ENCODE measurements at regions not wholly inside any gene's neighbourhood (a gene's known extent, or its start where the extent isn't known, plus 50 kb on each side); places are given as distances from the start of the nearest gene placed in this dataset.
"Not testable (repeated sequence)": the region's sequence is repeated elsewhere in the genome, so short reads cannot be mapped to it uniquely, and the experiment has no call there.

DNA sequence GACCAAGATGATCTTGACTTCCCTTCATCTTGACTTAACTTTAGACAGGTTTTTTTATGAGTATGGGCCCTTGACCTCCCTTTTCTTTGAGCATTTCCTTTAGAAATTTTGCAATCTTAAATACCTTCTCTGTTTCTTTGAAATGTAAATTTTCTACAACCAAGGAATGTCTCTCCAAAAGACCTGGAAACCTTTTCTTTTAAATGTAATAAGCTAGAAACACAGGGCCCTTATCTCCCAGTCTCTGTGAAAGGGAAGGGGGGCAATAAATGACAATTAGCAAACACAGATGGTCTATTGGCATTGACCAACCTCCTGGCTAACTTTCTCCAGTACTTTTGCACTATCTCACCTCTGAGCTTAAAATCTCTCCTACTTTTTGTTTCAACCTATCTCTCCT, 144.3 kb upstream of the GK2 start:
- H3K36me3 ChIP-seq (ENCODE audit: low read depth), result no peaks in the 10 kb centered on the region
- no peak overlapping the region for H3K27ac ChIP-seq (ENCODE audit: poor library complexity, severe bottlenecking)

DNA sequence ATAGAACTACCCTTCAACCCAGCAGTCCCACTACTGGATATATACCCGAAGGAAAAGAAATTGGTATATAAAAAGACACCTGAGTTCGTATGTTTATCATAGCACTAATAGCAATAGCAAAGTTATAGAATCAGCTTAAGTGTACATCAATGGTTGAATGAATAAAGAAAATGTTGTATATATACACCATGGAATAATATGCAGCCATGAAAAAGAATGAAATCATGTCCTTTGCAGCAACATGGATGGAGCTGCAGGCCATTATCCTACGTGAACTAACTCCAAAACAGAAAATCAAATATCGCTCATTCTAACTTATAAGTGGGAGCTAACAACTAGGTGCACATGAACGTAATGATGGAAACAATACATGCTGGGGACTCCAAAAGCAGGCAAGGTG, 143.5 kb upstream of the GK2 start:
- Histone ChIP-seq H3K27me3 (ENCODE audit: insufficient read depth, poor library complexity, severe bottlenecking) (no peaks in the 10 kb centered on the region), H3K4me1 (ENCODE audit: insufficient read depth, poor library complexity, severe bottlenecking) (no peaks in the 10 kb centered on the region), H3K4me3 (ENCODE audit: severe bottlenecking) (no peak overlapping the region), H3K9me3 (ENCODE audit: severe bottlenecking) (no peaks in the 10 kb centered on the region), H3K36me3 (ENCODE audit: low read depth) (no peaks in the 10 kb centered on the region), H3K27ac (ENCODE audit: poor library complexity, severe bottlenecking) (no peak overlapping the region)
- DNase-seq (ENCODE audit: low spot score) (no peak), ATAC-seq (ENCODE audit: low read depth) (no peak)
- TF ChIP-seq, protein P1, sequence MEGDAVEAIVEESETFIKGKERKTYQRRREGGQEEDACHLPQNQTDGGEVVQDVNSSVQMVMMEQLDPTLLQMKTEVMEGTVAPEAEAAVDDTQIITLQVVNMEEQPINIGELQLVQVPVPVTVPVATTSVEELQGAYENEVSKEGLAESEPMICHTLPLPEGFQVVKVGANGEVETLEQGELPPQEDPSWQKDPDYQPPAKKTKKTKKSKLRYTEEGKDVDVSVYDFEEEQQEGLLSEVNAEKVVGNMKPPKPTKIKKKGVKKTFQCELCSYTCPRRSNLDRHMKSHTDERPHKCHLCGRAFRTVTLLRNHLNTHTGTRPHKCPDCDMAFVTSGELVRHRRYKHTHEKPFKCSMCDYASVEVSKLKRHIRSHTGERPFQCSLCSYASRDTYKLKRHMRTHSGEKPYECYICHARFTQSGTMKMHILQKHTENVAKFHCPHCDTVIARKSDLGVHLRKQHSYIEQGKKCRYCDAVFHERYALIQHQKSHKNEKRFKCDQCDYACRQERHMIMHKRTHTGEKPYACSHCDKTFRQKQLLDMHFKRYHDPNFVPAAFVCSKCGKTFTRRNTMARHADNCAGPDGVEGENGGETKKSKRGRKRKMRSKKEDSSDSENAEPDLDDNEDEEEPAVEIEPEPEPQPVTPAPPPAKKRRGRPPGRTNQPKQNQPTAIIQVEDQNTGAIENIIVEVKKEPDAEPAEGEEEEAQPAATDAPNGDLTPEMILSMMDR (IDR thresholded peaks at IDR 0.05; ENCODE audit: poor library complexity, severe bottlenecking), result no peak

More for the DNA sequence above, 144.3 kb upstream of the GK2 start:
- Histone ChIP-seq H3K27me3 (ENCODE audit: insufficient read depth, poor library complexity, severe bottlenecking) (no peaks in the 10 kb centered on the region), H3K9me3 (ENCODE audit: severe bottlenecking) (no peaks in the 10 kb centered on the region), H3K4me1 (ENCODE audit: insufficient read depth, poor library complexity, severe bottlenecking) (no peaks in the 10 kb centered on the region), H3K4me3 (ENCODE audit: severe bottlenecking) (no peak overlapping the region)
- TF ChIP-seq, protein P1 (IDR thresholded peaks at IDR 0.05; ENCODE audit: poor library complexity, severe bottlenecking), result no peak
- no peak for ATAC-seq (ENCODE audit: low read depth)
- DNase-seq (ENCODE audit: low spot score), result no peak

DNA sequence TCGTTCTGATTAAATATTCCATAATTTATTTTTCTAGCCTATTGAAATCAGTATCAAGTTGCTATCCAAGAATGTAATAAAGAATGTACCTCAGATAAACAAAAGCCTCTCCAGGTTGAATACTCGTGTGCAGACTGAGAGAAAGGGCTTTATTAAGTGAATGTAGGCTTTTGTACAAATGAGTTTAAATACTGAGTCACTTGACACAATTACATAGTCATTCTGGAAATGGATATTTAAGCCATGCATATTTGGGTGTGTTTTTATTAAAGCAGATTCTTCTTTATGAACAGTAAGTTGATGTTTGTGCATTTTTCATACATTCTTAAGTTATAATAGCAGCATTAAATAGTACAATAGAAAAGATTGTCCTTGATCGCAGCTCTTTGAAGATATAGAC, 139.8 kb upstream of the GK2 start:
- no peak for ATAC-seq (ENCODE audit: low read depth)
- H3K27ac ChIP-seq (ENCODE audit: poor library complexity, severe bottlenecking), result no peak overlapping the region
- no peak overlapping the region for H3K4me3 ChIP-seq (ENCODE audit: severe bottlenecking)
- no peaks in the 10 kb centered on the region for H3K27me3 ChIP-seq (ENCODE audit: insufficient read depth, poor library complexity, severe bottlenecking)
- H3K9me3 ChIP-seq (ENCODE audit: severe bottlenecking), result no peaks in the 10 kb centered on the region
- H3K4me1 ChIP-seq (ENCODE audit: insufficient read depth, poor library complexity, severe bottlenecking), result no peaks in the 10 kb centered on the region
- no peaks in the 10 kb centered on the region for H3K36me3 ChIP-seq (ENCODE audit: low read depth)
- TF ChIP-seq, protein P1 (IDR thresholded peaks at IDR 0.05; ENCODE audit: poor library complexity, severe bottlenecking), result no peak
- no peak for DNase-seq (ENCODE audit: low spot score)

DNA sequence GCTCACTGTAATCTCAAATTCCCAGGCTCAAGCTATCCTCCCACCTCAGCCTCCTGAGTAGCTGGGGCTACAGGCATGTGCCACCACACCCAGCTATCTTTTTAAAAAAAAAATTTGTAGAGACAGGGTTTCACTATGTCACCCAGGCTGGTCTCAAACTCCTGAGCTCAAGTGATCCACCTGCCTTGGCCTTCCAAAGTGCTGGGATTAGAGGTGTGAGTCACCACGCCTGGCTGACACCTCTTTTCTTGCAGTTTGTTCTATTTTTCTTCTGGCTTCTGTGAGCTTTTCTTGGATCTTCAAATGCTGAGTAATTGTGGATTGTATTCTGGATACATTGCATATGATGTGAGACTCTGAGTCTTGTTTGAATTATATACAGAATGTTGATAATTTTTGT, 137.3 kb upstream of the GK2 start:
- H3K4me1 ChIP-seq (ENCODE audit: insufficient read depth, poor library complexity, severe bottlenecking); H3K27me3 ChIP-seq (ENCODE audit: insufficient read depth, poor library complexity, severe bottlenecking); H3K4me3 ChIP-seq (ENCODE audit: severe bottlenecking); H3K27ac ChIP-seq (ENCODE audit: poor library complexity, severe bottlenecking); H3K9me3 ChIP-seq (ENCODE audit: severe bottlenecking); DNase-seq (ENCODE audit: low spot score); H3K36me3 ChIP-seq (ENCODE audit: low read depth); ATAC-seq (ENCODE audit: low read depth): not testable (repeated sequence)

DNA sequence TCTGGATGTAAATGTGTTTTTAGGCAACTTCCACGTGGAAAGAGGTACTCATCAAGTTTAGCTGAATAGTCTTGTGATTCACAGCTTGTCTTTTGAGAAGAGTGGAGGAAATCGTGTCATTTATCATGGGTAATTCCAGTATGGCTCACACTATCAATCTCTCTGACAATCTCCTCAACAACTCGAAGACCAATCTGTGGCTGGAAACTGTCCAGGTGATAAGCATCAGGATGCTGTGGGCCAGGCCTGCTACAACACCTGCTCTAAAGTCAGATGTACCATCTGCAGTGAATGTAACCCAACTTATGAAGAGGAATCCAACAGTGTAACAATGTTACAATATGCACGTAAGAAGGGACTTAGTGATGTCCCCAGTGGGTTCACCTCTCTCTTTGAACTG, 132.1 kb upstream of the GK2 start:
- TF ChIP-seq, protein P1 (IDR thresholded peaks at IDR 0.05; ENCODE audit: poor library complexity, severe bottlenecking), result no peak
- no peaks in the 10 kb centered on the region for H3K4me1 ChIP-seq (ENCODE audit: insufficient read depth, poor library complexity, severe bottlenecking)
- H3K27ac ChIP-seq (ENCODE audit: poor library complexity, severe bottlenecking), result no peak overlapping the region
- no peak overlapping the region for H3K4me3 ChIP-seq (ENCODE audit: severe bottlenecking)
- H3K36me3 ChIP-seq (ENCODE audit: low read depth), result no peaks in the 10 kb centered on the region
- H3K9me3 ChIP-seq (ENCODE audit: severe bottlenecking), result no peaks in the 10 kb centered on the region
- peaks cover 3% of the 10 kb centered on the region for H3K27me3 ChIP-seq (ENCODE audit: insufficient read depth, poor library complexity, severe bottlenecking)
- DNase-seq (ENCODE audit: low spot score) (no peak), ATAC-seq (ENCODE audit: low read depth) (no peak)

All from RWPE2 (cell line).